Kidney (tissue), 13 donors: ENCODE measurements at regions not wholly inside any gene's neighbourhood (a gene's known extent, or its start where the extent isn't known, plus 50 kb on each side); places are given as distances from the start of the nearest gene placed in this dataset.

Source experiments
- DNase-seq, 5 donors: peaks; one replicate each; pipeline ENCODE4 v3.0.0-alpha.2; 2013 to 2020
- FAIRE-seq: peaks from 2 replicates; lab custom pipeline; 2012; peaks lifted over from hg19 to GRCh38; lab: Jason Lieb, UNC
- H3K27ac ChIP-seq, 2 donors: one replicate each; pipeline ENCODE4 v1.7.0; 2013; ENCODE audit warnings: low read depth in 2 of 2, low read length in 2 of 2, inconsistent platforms in 1 of 2
- H3K27me3 ChIP-seq: one replicate; pipeline ENCODE4 v1.7.1; 2013; ENCODE audit warnings: low read length, inconsistent platforms; ENCODE audit not compliant: control insufficient read depth, insufficient read depth
- H3K36me3 ChIP-seq, 3 donors: one replicate each; pipeline versions ENCODE4 v1.7.0 to v1.7.1; 2013; ENCODE audit warnings: low read length in 3 of 3, control low read depth in 1 of 3, inconsistent platforms in 1 of 3; ENCODE audit not compliant: insufficient read depth in 3 of 3, control insufficient read depth in 2 of 3
- H3K4me1 ChIP-seq, 3 donors: one replicate each; pipeline versions ENCODE4 v1.7.0 to v1.7.1; 2013; ENCODE audit warnings: low read length in 3 of 3, inconsistent platforms in 1 of 3, low read depth in 1 of 3; ENCODE audit not compliant: control insufficient read depth in 2 of 3, insufficient read depth in 2 of 3
- H3K4me3 ChIP-seq, 3 donors: one replicate each; pipeline versions ENCODE4 v1.7.0 to v1.8.1; 2013; ENCODE audit warnings: low read length in 3 of 3, control low read depth in 1 of 3, inconsistent platforms in 1 of 3
- H3K9ac ChIP-seq, 3 donors: one replicate each; pipeline versions ENCODE4 v1.7.0 to v1.7.1; 2013; ENCODE audit warnings: low read length in 3 of 3, control low read depth in 1 of 3, inconsistent platforms in 1 of 3
- H3K9me3 ChIP-seq, 3 donors: one replicate each; pipeline versions ENCODE4 v1.7.0 to v1.7.1; 2013; ENCODE audit warnings: low read length in 3 of 3, control low read depth in 1 of 3, inconsistent platforms in 1 of 3; ENCODE audit not compliant: control insufficient read depth in 2 of 3, insufficient read depth in 1 of 3
- intact Hi-C: fragments of 100-400 bp; cut with DNase I; formaldehyde crosslinking; loops from one replicate; pipeline ENCODE4 v1.11.1; 2022
- TF ChIP-seq, protein P1 (sequence below): IDR thresholded peaks from 3 replicates; pipeline ENCODE4 v1.5.1; 2012; ENCODE audit warnings: mild to moderate bottlenecking, moderate library complexity, borderline replicate concordance; ENCODE audit not compliant: insufficient read depth; ENCODE audit errors: extremely low read depth
- donor health status: control.
- donor health status: control.
- donor health status: control.
- donor health status: control.
- donor health status: control.
- donor health status: DM: yes; HTN: yes; CAD: no.
- donor health status: Normal renal cell carcinoma (clear cell type).

DNA sequence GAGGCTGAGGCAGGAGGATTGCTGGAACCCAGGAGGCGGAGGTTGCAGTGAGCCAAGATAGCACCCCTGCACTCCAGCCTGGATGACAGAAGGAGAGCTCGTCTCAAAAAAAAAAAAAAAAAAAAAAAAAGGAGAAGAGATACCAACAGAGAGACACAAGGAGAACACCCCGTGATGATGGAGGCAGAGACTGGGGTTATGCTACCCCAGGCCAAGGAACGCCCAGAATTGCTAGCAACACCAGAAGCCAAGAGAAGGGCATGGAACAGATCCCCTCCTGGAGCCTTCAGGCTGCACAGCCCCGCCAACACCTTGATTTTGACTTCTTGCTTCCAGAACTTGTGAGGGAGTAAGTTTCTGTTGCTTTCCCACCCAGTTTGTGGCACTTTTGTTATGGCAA lies 148.0 kb upstream of the FOXN3 start:
- Histone ChIP-seq H3K36me3 (no peaks in the 10 kb centered on the region), H3K9me3 (no peaks in the 10 kb centered on the region), H3K27me3 (no peaks in the 10 kb centered on the region), H3K27ac (no peak overlapping the region), H3K9ac (no peak overlapping the region), H3K4me1 (peaks cover 0 to 4% (median 2%) of the 10 kb centered on the region in 3 donors), H3K4me3 (no peak overlapping the region)
- DNase-seq (no peak), FAIRE-seq (no peak)
- TF ChIP-seq, protein P1, sequence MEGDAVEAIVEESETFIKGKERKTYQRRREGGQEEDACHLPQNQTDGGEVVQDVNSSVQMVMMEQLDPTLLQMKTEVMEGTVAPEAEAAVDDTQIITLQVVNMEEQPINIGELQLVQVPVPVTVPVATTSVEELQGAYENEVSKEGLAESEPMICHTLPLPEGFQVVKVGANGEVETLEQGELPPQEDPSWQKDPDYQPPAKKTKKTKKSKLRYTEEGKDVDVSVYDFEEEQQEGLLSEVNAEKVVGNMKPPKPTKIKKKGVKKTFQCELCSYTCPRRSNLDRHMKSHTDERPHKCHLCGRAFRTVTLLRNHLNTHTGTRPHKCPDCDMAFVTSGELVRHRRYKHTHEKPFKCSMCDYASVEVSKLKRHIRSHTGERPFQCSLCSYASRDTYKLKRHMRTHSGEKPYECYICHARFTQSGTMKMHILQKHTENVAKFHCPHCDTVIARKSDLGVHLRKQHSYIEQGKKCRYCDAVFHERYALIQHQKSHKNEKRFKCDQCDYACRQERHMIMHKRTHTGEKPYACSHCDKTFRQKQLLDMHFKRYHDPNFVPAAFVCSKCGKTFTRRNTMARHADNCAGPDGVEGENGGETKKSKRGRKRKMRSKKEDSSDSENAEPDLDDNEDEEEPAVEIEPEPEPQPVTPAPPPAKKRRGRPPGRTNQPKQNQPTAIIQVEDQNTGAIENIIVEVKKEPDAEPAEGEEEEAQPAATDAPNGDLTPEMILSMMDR: no peak
- intact Hi-C loops: no loop called here

DNA sequence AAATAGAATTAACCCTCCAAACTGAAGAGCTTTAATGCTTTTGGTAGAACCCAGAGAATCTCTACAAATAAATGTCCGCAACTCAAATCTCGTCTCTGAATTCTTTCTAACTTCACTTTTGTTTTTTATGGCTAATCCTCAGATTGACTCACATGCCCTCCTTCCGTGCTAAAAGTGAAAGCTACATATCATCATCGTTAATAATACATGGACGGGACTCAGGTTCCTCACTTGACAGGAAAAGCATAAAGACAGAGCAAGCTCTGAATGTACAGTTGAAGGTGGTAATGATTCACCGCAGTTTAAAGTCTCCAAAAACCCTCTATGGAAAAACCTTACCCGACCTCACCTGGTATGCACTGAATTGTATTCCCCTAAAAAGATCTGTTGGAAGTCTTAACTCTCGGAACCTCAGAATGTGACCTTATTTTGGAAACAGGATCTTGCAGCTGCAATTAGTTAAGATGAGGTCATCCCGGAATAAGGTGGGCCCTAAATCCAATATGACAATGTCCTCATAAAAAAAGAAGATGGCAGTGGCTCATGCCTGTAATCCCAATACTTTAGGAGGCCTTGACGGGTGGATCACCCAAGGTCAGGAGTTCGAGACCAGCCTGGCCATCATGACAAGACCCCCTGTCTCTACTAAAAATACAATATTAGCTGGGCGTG lies 147.4 kb upstream of the FOXN3 start:
- Histone ChIP-seq H3K4me3 (no peak overlapping the region), H3K36me3 (no peaks in the 10 kb centered on the region), H3K27ac (no peak overlapping the region), H3K27me3 (no peaks in the 10 kb centered on the region), H3K9me3 (no peaks in the 10 kb centered on the region), H3K9ac (no peak overlapping the region), H3K4me1 (peaks cover 0 to 2% (median 2%) of the 10 kb centered on the region in 3 donors)
- TF ChIP-seq, protein P1: no peak
- no peak for FAIRE-seq
- no peak for DNase-seq
- intact Hi-C loops: no loop called here

DNA sequence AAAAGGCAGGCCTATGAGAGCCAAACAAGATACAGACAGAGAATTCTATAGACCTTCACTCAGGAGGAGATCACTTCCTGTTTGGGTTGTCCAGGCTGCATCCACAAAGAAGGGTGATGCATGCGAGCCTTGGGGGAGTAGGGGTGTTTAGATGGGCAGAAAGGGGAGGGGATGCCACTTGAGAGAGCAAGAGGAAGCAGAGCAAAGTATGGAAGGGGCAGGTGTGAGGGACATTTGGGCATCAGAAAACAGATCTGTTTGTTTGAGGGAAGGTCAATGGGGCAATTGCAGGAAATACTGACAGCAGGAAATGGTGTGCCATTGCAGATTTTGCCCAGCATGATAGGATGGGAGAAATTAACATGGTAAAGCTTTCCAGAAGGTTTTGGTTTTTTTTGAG lies 146.4 kb upstream of the FOXN3 start:
- H3K4me1 ChIP-seq: no peaks in the 10 kb centered on the region
- no peaks in the 10 kb centered on the region for H3K27me3 ChIP-seq
- H3K27ac ChIP-seq: no peak overlapping the region
- FAIRE-seq (no peak), DNase-seq (no peak)
- no peaks in the 10 kb centered on the region for H3K9me3 ChIP-seq
- no peak overlapping the region for H3K9ac ChIP-seq
- no peaks in the 10 kb centered on the region for H3K36me3 ChIP-seq
- intact Hi-C loops: no loop called here
- no peak overlapping the region for H3K4me3 ChIP-seq
- TF ChIP-seq, protein P1: no peak

DNA sequence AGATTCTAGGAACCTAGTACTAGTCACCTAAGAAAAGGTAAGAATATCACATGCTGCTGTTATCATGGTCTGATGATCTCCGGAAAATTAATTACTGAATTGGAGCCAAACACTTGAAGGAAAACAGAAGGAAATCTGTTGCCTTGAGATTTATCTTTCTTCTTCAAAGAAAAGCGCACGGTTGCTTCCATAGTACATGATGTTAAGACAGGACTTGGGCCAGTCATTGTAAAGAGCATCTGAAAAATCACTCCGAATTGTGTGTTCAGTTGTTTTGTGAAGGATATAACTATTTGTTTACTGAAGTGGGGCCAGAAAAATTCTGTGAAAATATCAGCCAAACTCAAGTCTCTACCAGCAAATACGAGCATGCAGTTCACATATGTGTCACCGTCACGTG lies 134.9 kb upstream of the FOXN3 start:
- Histone ChIP-seq H3K27ac (no peak overlapping the region), H3K4me3 (no peak overlapping the region), H3K27me3 (no peaks in the 10 kb centered on the region), H3K36me3 (no peaks in the 10 kb centered on the region), H3K9ac (no peak overlapping the region), H3K4me1 (no peaks in the 10 kb centered on the region), H3K9me3 (no peaks in the 10 kb centered on the region)
- TF ChIP-seq, protein P1: no peak
- no peak for FAIRE-seq
- intact Hi-C loops: no loop called here
- no peak for DNase-seq
